NCI-H187 (cell line): ENCODE measurements at regions not wholly inside any gene's neighbourhood (a gene's known extent, or its start where the extent isn't known, plus 50 kb on each side); places are given as distances from the start of the nearest gene placed in this dataset.
A peak's percentile ranks its signal among the peaks of the same experiment; 100 is the strongest.

Source experiments
- DNase-seq, 2 experiments: peaks; one replicate each; lab custom pipeline; 2025; lab: John Stamatoyannopoulos, UW

DNA sequence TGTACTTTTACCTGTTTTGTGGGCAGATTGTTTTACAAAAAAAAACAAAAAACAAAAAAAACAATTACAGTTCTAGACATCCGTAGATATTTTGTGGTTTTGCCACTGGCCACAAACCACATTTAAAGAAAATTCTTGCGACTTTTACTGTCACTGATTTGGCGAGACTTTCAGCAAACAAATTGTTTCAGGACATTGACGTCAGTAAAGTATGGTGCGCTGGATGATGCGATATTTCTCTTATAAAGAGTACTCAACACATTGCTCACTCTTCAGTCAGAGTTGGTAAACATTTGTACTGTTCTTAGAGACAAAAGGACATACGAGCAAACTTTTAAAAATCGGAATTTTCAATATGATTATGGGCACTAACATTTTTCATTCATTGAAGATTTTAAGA is 229.8 kb downstream of the HAO1 start:
- no peak for DNase-seq

GRCh38 chr20:7712661-7713060 is 227.6 kb downstream of the HAO1 start:
- no peak for DNase-seq

DNA sequence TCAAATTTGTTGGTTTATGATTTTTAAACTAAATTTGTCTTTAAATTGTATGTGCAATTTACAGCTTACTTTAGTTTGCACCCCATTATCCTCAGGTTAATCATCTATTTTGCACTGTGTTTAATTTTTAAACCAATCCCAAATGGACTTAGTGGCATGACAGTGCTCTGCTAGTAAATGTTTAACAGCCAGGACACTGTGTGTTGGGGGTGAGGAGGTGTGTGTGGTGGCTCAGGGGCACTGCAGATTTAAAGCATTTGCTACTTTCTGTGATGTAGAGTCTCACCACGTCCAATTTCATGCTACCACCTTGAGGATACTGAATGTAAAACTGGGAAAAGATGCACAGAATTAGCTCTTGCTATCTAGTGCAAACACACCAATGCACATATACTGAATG is 225.7 kb downstream of the HAO1 start:
- DNase-seq: no peak

- no peak for DNase-seq
Measured at GRCh38 chr20:7716286-7716972, 223.8 kb downstream of the HAO1 start.

DNA sequence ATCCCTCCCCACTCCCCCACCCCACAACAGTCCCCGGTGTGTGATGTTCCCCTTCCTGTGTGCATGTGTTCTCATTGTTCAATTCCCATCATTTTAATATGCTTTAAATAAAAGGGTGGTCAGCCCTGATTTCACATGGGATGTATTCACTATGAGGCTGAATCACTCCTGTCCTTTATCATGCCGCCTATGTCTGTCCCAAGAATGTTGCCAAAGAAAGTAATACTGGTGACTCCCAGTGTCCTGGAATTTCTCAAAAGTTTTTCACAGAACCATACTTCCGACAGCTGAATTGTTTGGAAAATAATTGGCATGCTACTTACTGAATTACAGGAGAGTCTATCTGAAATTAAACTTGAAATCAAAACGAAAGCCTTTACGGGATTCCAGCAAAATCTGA is 217.7 kb downstream of the HAO1 start:
- no peak for DNase-seq

DNA sequence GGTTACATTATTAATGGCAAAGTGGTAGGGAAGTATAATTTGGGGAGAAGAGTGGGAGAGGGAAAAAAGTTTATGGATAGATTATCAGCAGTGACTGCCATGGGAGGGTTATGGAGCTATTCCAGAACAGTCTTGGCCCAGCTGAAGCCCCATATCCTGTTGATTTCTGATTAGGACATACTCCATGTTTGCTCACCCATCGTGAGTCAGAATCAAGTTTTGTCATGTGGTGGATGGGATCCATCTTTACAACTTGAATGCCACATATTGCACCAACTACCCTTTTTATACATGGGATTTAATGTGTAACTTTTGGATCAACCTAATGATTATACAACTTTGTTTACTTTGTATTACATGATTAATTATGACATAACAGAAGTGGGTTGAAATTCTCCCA is 217.0 kb downstream of the HAO1 start:
- DNase-seq: no peak

DNA sequence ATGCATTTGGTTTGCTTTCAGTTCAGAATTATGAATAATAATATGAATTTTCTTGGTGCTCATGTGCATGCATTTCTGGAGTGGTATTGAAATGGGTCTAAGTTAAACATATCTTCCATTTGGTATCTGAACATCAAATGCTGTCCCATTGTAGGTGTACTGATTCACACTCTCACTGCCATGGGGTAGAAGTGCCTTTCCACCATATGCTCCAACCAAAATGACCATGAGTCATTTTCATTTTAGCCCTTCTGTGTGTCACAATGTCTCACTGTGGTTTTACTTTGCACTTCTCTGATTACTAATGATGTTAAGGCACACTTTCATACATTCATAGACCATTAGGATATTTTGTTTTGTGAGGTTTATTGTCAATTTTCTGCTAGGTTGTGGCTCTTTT is 211.9 kb downstream of the HAO1 start:
- DNase-seq: no peak

DNA sequence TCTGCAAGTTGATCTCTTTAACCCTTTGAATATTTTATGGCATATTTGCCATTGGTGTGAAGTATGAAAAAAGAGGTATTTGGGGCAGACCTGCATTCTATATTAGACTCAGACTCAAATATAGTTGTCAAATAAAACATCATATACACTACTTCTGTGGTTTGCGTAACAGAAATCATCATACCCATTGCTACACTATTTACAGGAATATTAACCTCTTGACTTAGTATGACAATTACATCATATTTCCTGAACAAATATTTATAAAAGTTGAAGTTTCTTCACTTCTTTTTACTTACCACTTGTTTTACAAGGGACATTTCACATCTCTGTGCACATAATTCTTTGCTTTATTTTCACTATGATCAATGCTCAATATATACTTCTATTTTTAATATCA is 206.0 kb downstream of the HAO1 start:
- DNase-seq: no peak

GRCh38 chr20:7736336-7736735 is 203.9 kb downstream of the HAO1 start:
- DNase-seq: no peak

GRCh38 chr20:7741866-7742265 is 198.4 kb downstream of the HAO1 start:
- DNase-seq: no peak

- DNase-seq: no peak
Measured at GRCh38 chr20:7742479-7742878, 197.8 kb downstream of the HAO1 start.

DNA sequence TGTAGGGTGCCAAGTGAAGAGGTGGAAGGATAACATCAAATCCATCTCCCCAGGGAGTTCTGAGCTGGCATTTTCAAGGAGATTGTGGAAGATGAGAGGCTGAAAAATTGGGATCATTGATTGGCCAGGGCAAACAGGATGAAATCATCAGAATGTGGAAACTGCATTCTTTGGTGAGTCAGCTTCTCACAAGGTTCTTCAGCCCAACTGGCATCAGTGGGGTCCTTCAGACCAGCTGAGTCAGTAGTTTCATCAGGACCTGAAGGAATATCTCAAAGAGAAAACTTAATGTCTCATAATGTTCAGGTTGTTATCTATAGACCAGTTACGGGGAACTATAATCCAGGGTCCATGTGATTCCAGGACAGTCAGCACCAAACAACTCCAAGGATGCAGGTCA is 195.8 kb downstream of the HAO1 start:
- DNase-seq: no peak

GRCh38 chr20:7748624-7749023 is 191.6 kb downstream of the HAO1 start:
- no peak for DNase-seq

- no peak for DNase-seq
Measured at GRCh38 chr20:7754102-7754501, 186.2 kb downstream of the HAO1 start.

DNA sequence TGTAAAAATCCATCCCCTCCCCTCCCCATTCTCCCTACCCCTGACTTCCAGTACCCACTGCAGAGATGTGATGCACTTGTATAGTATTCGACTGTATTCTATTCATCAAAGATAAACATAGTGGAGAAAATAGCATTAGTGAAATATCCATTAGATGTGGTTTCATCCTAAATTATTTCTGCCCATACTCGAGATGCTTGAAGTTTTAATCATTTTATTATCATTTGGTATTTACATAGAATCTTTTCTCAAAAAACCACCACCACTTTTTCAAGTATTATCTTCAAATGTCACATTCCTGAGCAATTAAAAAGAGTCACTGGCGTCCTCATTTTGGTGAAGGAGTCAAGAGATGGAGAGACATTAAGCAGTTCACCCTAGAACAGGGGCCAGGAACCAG is 181.9 kb downstream of the HAO1 start:
- no peak for DNase-seq

GRCh38 chr20:7760247-7761031 is 179.8 kb downstream of the HAO1 start:
- DNase-seq: no peak

DNA sequence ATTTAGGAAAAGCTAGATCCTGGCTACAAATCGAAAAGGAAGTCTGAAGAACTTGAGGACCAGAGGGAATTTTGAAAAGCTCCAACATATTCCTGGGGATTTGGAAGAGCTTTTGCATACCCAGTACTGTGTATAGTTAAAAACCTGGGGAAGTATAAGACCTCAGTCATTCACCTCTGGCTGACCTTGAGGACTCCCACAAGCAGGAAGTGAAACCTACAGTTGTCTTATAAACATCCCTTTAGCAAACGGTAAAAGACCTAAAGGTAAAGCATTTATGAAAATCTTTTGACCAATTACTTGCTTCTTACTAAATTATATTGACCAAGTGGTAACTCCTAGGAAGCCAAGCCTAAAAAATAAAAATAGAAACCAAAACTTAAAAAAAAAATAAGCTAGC is 175.0 kb downstream of the HAO1 start:
- no peak for DNase-seq

- no peak for DNase-seq
Measured at GRCh38 chr20:7770046-7770445, 170.2 kb downstream of the HAO1 start.

- DNase-seq: peak; percentile 95 to 97
Measured at GRCh38 chr20:7770578-7770977, 169.7 kb downstream of the HAO1 start.

DNA sequence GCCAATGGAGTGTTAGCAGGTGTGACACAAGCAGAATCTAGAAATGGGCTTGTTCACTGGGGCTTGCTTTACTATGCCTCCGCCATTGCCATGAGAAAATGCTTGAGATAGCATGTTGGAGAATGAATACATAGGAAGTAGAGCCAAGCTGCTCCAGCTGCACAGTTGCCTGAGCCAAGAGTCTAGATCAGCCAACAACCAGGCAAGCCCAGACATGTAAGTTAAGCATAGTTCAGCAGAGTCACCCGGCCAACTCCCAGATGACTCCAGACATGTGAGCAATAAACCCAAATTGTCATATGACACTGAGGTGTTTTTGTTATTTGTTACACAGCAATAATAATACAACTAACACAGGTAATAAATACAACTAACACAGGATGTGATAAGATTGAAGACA is 167.9 kb downstream of the HAO1 start:
- DNase-seq: no peak

- no peak for DNase-seq
Measured at GRCh38 chr20:7773511-7773910, 166.7 kb downstream of the HAO1 start.

DNA sequence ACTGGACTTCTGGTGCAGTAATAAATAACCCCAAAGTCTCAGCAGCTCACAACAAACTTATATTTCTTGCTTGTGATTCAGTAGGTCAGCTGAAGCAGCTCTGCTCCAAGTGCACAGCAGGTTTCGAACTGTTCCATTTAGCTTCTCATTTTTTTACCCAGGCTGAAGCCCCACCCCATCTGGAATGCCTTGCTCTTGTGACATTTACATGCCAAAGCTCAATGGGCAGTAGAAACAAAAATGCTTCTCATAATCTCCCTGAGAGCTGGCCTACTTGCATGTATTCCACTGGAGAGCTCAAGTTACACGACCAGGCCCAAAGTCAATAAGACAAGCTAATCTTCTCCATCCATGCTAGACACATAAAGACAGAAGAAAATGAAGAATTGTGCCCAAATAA is 165.2 kb downstream of the HAO1 start:
- DNase-seq: no peak

- DNase-seq: no peak
Measured at GRCh38 chr20:7776148-7776547, 164.1 kb downstream of the HAO1 start.

DNA sequence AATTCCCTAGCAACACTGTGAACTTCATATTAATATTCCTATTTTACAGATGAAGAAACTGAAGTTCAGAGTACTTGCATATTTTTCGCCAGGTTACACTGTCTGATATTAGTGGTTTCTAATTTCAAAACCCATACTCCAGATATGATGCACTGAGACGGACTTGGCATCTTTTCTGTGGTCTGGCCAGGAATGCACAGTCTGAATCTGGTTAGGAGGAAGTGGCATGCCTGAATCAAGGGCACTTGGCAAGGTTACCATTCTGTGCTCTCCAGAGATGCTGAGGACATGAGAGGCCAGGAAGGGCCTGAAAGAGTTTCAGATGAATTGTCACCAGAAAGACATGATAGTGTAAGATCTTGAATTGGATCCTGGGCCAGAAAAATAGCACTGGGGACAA is 150.1 kb downstream of the HAO1 start:
- DNase-seq: no peak
